ENCODE measurements at regions not wholly inside any gene's neighbourhood (a gene's known extent, or its start where the extent isn't known, plus 50 kb on each side); places are given as distances from the start of the nearest gene placed in this dataset.

DNA sequence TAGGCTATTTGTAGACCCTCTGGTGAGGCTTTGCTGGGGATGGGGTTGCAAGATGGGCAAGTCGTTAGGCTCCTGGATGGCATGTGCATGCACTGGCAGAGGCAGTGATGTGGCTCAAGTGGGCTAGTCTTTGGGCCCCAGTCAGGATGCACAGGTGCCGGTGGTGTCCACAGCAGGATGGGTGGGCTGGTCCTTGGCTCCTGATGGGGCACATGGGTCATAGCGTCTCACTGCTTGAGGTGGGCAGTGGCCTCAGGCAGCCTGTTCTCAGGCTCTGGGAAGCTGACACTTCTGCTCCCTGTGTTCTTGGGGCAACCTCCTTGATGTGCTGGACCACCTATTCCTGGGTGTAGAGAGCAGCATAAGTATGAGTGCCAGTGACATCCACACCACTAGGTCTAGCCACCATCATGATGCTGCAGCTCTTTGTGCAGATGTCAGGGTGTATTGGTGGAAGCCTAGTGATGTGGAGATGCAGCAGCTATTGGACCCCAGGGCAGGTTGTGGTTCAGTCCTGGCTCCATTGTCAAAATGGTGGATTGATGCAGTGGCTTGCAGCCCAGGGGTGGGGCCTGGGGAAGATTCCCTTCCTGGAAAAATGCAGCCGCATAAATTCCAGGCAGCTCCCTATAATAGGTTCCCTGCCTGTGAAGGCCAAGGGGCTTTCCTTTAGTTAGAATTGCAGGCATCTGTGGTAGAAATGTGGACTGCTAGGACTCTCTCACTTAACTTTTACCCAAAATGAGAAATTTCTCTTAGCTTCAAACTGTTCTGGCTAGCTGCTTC, 742.5 kb upstream of the MDGA2 start:
- TF ChIP-seq, protein P1, sequence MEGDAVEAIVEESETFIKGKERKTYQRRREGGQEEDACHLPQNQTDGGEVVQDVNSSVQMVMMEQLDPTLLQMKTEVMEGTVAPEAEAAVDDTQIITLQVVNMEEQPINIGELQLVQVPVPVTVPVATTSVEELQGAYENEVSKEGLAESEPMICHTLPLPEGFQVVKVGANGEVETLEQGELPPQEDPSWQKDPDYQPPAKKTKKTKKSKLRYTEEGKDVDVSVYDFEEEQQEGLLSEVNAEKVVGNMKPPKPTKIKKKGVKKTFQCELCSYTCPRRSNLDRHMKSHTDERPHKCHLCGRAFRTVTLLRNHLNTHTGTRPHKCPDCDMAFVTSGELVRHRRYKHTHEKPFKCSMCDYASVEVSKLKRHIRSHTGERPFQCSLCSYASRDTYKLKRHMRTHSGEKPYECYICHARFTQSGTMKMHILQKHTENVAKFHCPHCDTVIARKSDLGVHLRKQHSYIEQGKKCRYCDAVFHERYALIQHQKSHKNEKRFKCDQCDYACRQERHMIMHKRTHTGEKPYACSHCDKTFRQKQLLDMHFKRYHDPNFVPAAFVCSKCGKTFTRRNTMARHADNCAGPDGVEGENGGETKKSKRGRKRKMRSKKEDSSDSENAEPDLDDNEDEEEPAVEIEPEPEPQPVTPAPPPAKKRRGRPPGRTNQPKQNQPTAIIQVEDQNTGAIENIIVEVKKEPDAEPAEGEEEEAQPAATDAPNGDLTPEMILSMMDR (IDR thresholded peaks at IDR 0.05; ENCODE audit: poor library complexity, severe bottlenecking) = no peak
- H3K4me3 ChIP-seq (ENCODE audit: severe bottlenecking) = no peak overlapping the region
- H3K27me3 ChIP-seq (ENCODE audit: insufficient read depth, poor library complexity, severe bottlenecking) = peaks cover 3% of the 10 kb centered on the region
- no peaks in the 10 kb centered on the region for H3K4me1 ChIP-seq (ENCODE audit: insufficient read depth, poor library complexity, severe bottlenecking)
- H3K36me3 ChIP-seq (ENCODE audit: low read depth) = no peaks in the 10 kb centered on the region
- H3K27ac ChIP-seq (ENCODE audit: poor library complexity, severe bottlenecking) = no peak overlapping the region
- ATAC-seq (ENCODE audit: low read depth) (no peak), DNase-seq (ENCODE audit: low spot score) (no peak)
- H3K9me3 ChIP-seq (ENCODE audit: severe bottlenecking) = no peaks in the 10 kb centered on the region

DNA sequence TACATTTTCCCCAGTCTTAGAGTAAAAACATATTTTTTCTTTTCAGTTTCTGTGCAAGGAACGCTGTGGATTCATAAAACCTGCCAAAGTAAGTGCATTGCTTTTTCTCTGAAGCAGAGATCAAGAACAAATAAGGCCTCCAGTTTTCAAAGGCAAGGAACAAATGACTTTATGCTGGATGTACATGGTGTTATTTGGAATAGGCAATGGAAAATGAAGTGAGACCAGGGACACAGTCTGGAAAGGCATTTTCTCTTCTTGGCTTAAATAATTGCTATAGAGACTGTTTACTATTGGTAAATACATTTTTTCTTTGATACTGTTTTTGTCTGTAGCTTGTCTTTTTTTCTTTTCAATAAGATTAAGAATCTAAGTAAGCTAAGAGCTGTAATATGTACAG, 725.9 kb upstream of the MDGA2 start:
- no peaks in the 10 kb centered on the region for H3K36me3 ChIP-seq (ENCODE audit: low read depth)
- DNase-seq (ENCODE audit: low spot score) (no peak), ATAC-seq (ENCODE audit: low read depth) (no peak)
- no peaks in the 10 kb centered on the region for H3K9me3 ChIP-seq (ENCODE audit: severe bottlenecking)
- no peak overlapping the region for H3K27ac ChIP-seq (ENCODE audit: poor library complexity, severe bottlenecking)
- no peak overlapping the region for H3K4me3 ChIP-seq (ENCODE audit: severe bottlenecking)
- no peaks in the 10 kb centered on the region for H3K4me1 ChIP-seq (ENCODE audit: insufficient read depth, poor library complexity, severe bottlenecking)
- H3K27me3 ChIP-seq (ENCODE audit: insufficient read depth, poor library complexity, severe bottlenecking) = no peaks in the 10 kb centered on the region
- TF ChIP-seq, protein P1 (IDR thresholded peaks at IDR 0.05; ENCODE audit: poor library complexity, severe bottlenecking) = no peak

DNA sequence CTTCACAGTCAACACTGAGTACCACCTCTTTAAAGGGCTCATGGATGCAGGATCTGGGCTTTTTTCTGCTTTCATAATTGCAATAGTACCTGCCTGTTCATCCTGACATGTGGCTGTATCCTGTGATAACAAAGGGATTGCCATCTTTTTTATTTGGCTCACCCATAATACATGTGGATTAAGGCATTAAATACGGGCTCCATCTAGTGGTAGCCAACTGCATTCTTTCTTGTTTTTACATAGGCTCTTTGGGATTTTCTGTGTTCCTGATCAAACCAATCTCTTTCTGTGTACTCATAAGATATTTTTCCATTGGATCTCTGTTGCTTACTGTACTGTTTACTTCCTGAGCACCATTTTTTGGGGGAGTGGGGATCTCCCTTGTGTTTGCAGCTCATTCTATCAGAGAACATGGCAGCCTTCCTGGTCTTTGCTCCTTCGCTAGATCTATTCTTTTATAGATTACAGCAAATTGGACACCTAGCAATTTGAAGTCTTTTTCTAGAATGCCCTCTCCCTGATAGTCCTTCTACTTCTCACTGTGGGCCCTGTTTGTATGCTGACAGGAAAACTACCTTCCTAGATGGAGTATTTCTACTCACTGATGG, 723.4 kb upstream of the MDGA2 start:
- Histone ChIP-seq H3K9me3 (ENCODE audit: severe bottlenecking) (no peaks in the 10 kb centered on the region), H3K27ac (ENCODE audit: poor library complexity, severe bottlenecking) (no peak overlapping the region), H3K4me3 (ENCODE audit: severe bottlenecking) (no peak overlapping the region), H3K4me1 (ENCODE audit: insufficient read depth, poor library complexity, severe bottlenecking) (no peaks in the 10 kb centered on the region), H3K27me3 (ENCODE audit: insufficient read depth, poor library complexity, severe bottlenecking) (no peaks in the 10 kb centered on the region), H3K36me3 (ENCODE audit: low read depth) (no peaks in the 10 kb centered on the region)
- ATAC-seq (ENCODE audit: low read depth) (peak; percentile 74), DNase-seq (ENCODE audit: low spot score) (no peak)
- TF ChIP-seq, protein P1 (IDR thresholded peaks at IDR 0.05; ENCODE audit: poor library complexity, severe bottlenecking) = peak; percentile 97

DNA sequence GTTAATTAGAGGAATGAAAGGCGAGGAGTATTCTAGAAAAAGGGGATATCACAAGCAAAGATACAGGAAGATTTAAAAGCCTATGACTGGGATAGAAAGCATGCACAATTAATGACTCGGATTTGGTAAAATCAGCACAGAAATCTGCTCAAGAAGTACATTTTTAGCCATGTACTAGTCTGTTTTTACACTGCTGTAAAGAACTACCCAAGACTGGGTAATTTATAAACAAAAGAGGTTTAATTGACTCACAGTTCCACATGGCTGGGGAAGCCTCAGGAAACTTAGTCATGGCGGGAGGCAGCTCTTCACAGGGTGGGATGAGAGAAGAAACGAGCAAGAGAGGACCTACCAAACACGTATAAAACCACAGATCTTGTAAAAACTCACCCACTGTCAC, 716.3 kb upstream of the MDGA2 start:
- no peaks in the 10 kb centered on the region for H3K9me3 ChIP-seq (ENCODE audit: severe bottlenecking)
- ATAC-seq (ENCODE audit: low read depth) = no peak
- no peaks in the 10 kb centered on the region for H3K4me1 ChIP-seq (ENCODE audit: insufficient read depth, poor library complexity, severe bottlenecking)
- no peak overlapping the region for H3K27ac ChIP-seq (ENCODE audit: poor library complexity, severe bottlenecking)
- no peaks in the 10 kb centered on the region for H3K36me3 ChIP-seq (ENCODE audit: low read depth)
- H3K27me3 ChIP-seq (ENCODE audit: insufficient read depth, poor library complexity, severe bottlenecking) = peaks cover 30% of the 10 kb centered on the region
- no peak overlapping the region for H3K4me3 ChIP-seq (ENCODE audit: severe bottlenecking)
- TF ChIP-seq, protein P1 (IDR thresholded peaks at IDR 0.05; ENCODE audit: poor library complexity, severe bottlenecking) = no peak
- no peak for DNase-seq (ENCODE audit: low spot score)

DNA sequence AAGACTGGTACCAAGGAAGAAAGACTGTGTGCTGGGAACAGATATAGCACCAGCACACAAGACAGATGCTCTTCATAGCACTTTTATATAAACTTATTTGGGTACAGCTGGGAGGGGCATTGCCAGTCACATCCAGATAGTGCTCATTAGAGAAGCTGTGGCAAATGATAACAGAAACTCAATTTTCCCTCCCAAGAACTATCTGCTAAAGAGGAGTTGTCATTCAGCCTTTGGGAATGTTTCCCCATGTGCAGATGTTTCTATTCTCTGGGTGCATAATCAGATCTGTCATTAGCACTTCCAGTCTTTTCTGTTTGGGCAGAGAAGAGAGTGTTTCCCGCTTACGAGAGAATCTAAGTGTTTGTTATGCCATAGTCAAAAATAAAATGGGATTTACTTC, 714.9 kb upstream of the MDGA2 start:
- DNase-seq (ENCODE audit: low spot score) (no peak), ATAC-seq (ENCODE audit: low read depth) (no peak)
- TF ChIP-seq, protein P1 (IDR thresholded peaks at IDR 0.05; ENCODE audit: poor library complexity, severe bottlenecking) = no peak
- Histone ChIP-seq H3K27ac (ENCODE audit: poor library complexity, severe bottlenecking) (no peak overlapping the region), H3K4me3 (ENCODE audit: severe bottlenecking) (no peak overlapping the region), H3K9me3 (ENCODE audit: severe bottlenecking) (no peaks in the 10 kb centered on the region), H3K27me3 (ENCODE audit: insufficient read depth, poor library complexity, severe bottlenecking) (peaks cover 40% of the 10 kb centered on the region), H3K4me1 (ENCODE audit: insufficient read depth, poor library complexity, severe bottlenecking) (no peaks in the 10 kb centered on the region), H3K36me3 (ENCODE audit: low read depth) (no peaks in the 10 kb centered on the region)

Measured in RWPE2 (cell line).